Mesothelial cell of epicardium (in vitro differentiated cells): ENCODE measurements at regions not wholly inside any gene's neighbourhood (a gene's known extent, or its start where the extent isn't known, plus 50 kb on each side); places are given as distances from the start of the nearest gene placed in this dataset.

Experiments
- DNase-seq, 2 experiments: peaks; one replicate each; pipeline ENCODE4 v3.0.0; 2021; ENCODE audit warnings: low spot score in 2 of 2; ENCODE audit not compliant: unreplicated experiment in 2 of 2
- H3K27ac Mint-ChIP-seq: 2 replicates; pipeline ENCODE4 v1.8.0; 2021; ENCODE audit warnings: mixed read lengths
- H3K27me3 Mint-ChIP-seq: 2 replicates; pipeline ENCODE4 v1.8.0; 2021; ENCODE audit warnings: low read depth, mixed read lengths
- H3K36me3 Mint-ChIP-seq: 2 replicates; pipeline ENCODE4 v1.8.0; 2021; ENCODE audit warnings: mixed read lengths
- H3K4me1 Mint-ChIP-seq: 2 replicates; pipeline ENCODE4 v1.8.0; 2021; ENCODE audit warnings: mixed read lengths
- H3K4me3 Mint-ChIP-seq: 2 replicates; pipeline ENCODE4 v1.8.0; 2021; ENCODE audit warnings: mild to moderate bottlenecking, moderate library complexity, mixed read lengths
- H3K9me3 Mint-ChIP-seq: 2 replicates; pipeline ENCODE4 v1.8.0; 2021; ENCODE audit warnings: mixed read lengths
- CTCF ChIP-seq: fragments of 200-600 bp; sonication (generic); IDR thresholded peaks from one replicate; pipeline ENCODE4 v1.5.0; 2021; ENCODE audit warnings: antibody characterized with exemption; ENCODE audit not compliant: unreplicated experiment

GRCh38 chr6:912871-913835 is 220.2 kb upstream of the EXOC2 start:
- no peak for TF ChIP-seq CTCF
- no peaks in the 10 kb centered on the region for H3K36me3 Mint-ChIP-seq
- no peak overlapping the region for H3K27ac Mint-ChIP-seq
- no peak for DNase-seq
- no peak overlapping the region for H3K4me3 Mint-ChIP-seq
- peaks cover 21% of the 10 kb centered on the region for H3K9me3 Mint-ChIP-seq
- peaks cover 43% of the 10 kb centered on the region for H3K27me3 Mint-ChIP-seq
- peaks cover 2% of the 10 kb centered on the region for H3K4me1 Mint-ChIP-seq

- H3K9me3 Mint-ChIP-seq, result no peaks in the 10 kb centered on the region
- H3K27me3 Mint-ChIP-seq, result peaks cover 42% of the 10 kb centered on the region
- H3K27ac Mint-ChIP-seq, result no peak overlapping the region
- H3K4me1 Mint-ChIP-seq, result no peaks in the 10 kb centered on the region
- no peaks in the 10 kb centered on the region for H3K36me3 Mint-ChIP-seq
- no peak for DNase-seq
- TF ChIP-seq CTCF, result no peak
- H3K4me3 Mint-ChIP-seq, result no peak overlapping the region
These were observed 215.0 kb upstream of the EXOC2 start for GRCh38 chr6:907928-908327.

- no peak for TF ChIP-seq CTCF
- no peak overlapping the region for H3K27ac Mint-ChIP-seq
- no peak overlapping the region for H3K4me3 Mint-ChIP-seq
- no peaks in the 10 kb centered on the region for H3K9me3 Mint-ChIP-seq
- H3K27me3 Mint-ChIP-seq, result peaks cover 39% of the 10 kb centered on the region
- H3K36me3 Mint-ChIP-seq, result no peaks in the 10 kb centered on the region
- H3K4me1 Mint-ChIP-seq, result no peaks in the 10 kb centered on the region
- DNase-seq, result no peak
These were observed 214.0 kb upstream of the EXOC2 start for GRCh38 chr6:906920-907319.

GRCh38 chr6:905556-905955 is 212.6 kb upstream of the EXOC2 start:
- H3K4me3 Mint-ChIP-seq, result no peak overlapping the region
- peaks cover 38% of the 10 kb centered on the region for H3K27me3 Mint-ChIP-seq
- no peaks in the 10 kb centered on the region for H3K36me3 Mint-ChIP-seq
- no peak for TF ChIP-seq CTCF
- H3K4me1 Mint-ChIP-seq, result no peaks in the 10 kb centered on the region
- no peak for DNase-seq
- H3K9me3 Mint-ChIP-seq, result no peaks in the 10 kb centered on the region
- no peak overlapping the region for H3K27ac Mint-ChIP-seq

GRCh38 chr6:904994-905393 is 212.1 kb upstream of the EXOC2 start:
- no peaks in the 10 kb centered on the region for H3K36me3 Mint-ChIP-seq

More at GRCh38 chr6:904994-905393, 212.1 kb upstream of the EXOC2 start:
- H3K4me1 Mint-ChIP-seq, result no peaks in the 10 kb centered on the region
- no peak overlapping the region for H3K27ac Mint-ChIP-seq
- peaks cover 41% of the 10 kb centered on the region for H3K27me3 Mint-ChIP-seq
- TF ChIP-seq CTCF, result no peak
- H3K9me3 Mint-ChIP-seq, result no peaks in the 10 kb centered on the region
- no peak overlapping the region for H3K4me3 Mint-ChIP-seq
- no peak for DNase-seq
